ENCODE measurements at regions not wholly inside any gene's neighbourhood (a gene's known extent, or its start where the extent isn't known, plus 50 kb on each side); places are given as distances from the start of the nearest gene placed in this dataset.

GRCh38 chr4:177573507-177573906 lies 131.3 kb upstream of the AGA start:
- no peak for DNase-seq (ENCODE audit: low read depth)

- no peak for DNase-seq (ENCODE audit: low read depth)
Observed at GRCh38 chr4:177574446-177574845, 132.2 kb upstream of the AGA start.

GRCh38 chr4:177579649-177580048 lies 137.4 kb upstream of the AGA start:
- DNase-seq (ENCODE audit: low read depth) = no peak

- DNase-seq (ENCODE audit: low read depth) = no peak
Observed at GRCh38 chr4:177582992-177583391, 140.8 kb upstream of the AGA start.

GRCh38 chr4:177587989-177588388 lies 145.8 kb upstream of the AGA start:
- no peak for DNase-seq (ENCODE audit: low read depth)

- DNase-seq (ENCODE audit: low read depth) = no peak
Observed at GRCh38 chr4:177595386-177595785, 153.1 kb upstream of the AGA start.

- no peak for DNase-seq (ENCODE audit: low read depth)
Observed at GRCh38 chr4:177596035-177596434, 153.8 kb upstream of the AGA start.

GRCh38 chr4:177596991-177597390 lies 154.8 kb upstream of the AGA start:
- no peak for DNase-seq (ENCODE audit: low read depth)

GRCh38 chr4:177605252-177605651 lies 163.0 kb upstream of the AGA start:
- no peak for DNase-seq (ENCODE audit: low read depth)

GRCh38 chr4:177607111-177607573 lies 164.9 kb upstream of the AGA start:
- DNase-seq (ENCODE audit: low read depth) = no peak

GRCh38 chr4:177611974-177612664 lies 169.9 kb upstream of the AGA start:
- no peak for DNase-seq (ENCODE audit: low read depth)

- DNase-seq (ENCODE audit: low read depth) = no peak
Observed at GRCh38 chr4:177612684-177613083, 170.4 kb upstream of the AGA start.

- DNase-seq (ENCODE audit: low read depth) = no peak
Observed at GRCh38 chr4:177632481-177632880, 190.2 kb upstream of the AGA start.

GRCh38 chr4:177638871-177639270 lies 196.6 kb upstream of the AGA start:
- DNase-seq (ENCODE audit: low read depth) = no peak

GRCh38 chr4:177640864-177641263 lies 198.6 kb upstream of the AGA start:
- no peak for DNase-seq (ENCODE audit: low read depth)

GRCh38 chr4:177660223-177660622 lies 218.0 kb upstream of the AGA start:
- DNase-seq (ENCODE audit: low read depth) = no peak

- no peak for DNase-seq (ENCODE audit: low read depth)
Observed at GRCh38 chr4:177667687-177668086, 225.4 kb upstream of the AGA start.

- no peak for DNase-seq (ENCODE audit: low read depth)
Observed at GRCh38 chr4:177671387-177671786, 229.2 kb upstream of the AGA start.

GRCh38 chr4:177671845-177672244 lies 229.6 kb upstream of the AGA start:
- no peak for DNase-seq (ENCODE audit: low read depth)

- no peak for DNase-seq (ENCODE audit: low read depth)
Observed at GRCh38 chr4:177673985-177674489, 231.8 kb upstream of the AGA start.

GRCh38 chr4:177680308-177680707 lies 238.1 kb upstream of the AGA start:
- no peak for DNase-seq (ENCODE audit: low read depth)

GRCh38 chr4:177681902-177682301 lies 239.7 kb upstream of the AGA start:
- no peak for DNase-seq (ENCODE audit: low read depth)

GRCh38 chr4:177687117-177687516 lies 244.9 kb upstream of the AGA start:
- DNase-seq (ENCODE audit: low read depth) = no peak

GRCh38 chr4:177692907-177693306 lies 250.7 kb upstream of the AGA start:
- DNase-seq (ENCODE audit: low read depth) = no peak
